ENCODE measurements at regions not wholly inside any gene's neighbourhood (a gene's known extent, or its start where the extent isn't known, plus 50 kb on each side); places are given as distances from the start of the nearest gene placed in this dataset.

GRCh38 chr6:144796070-144796469 is 510.9 kb downstream of the UTRN start:
- TF ChIP-seq EZH2phosphoT487 (IDR thresholded peaks at IDR 0.05; ENCODE audit: borderline replicate concordance, low read length): no peak
- TF ChIP-seq CTCF (IDR thresholded peaks at IDR 0.05; ENCODE audit: low read depth, low read length, poor library complexity, severe bottlenecking): no peak
- no peaks in the 10 kb centered on the region for H3K27me3 ChIP-seq (ENCODE audit: control insufficient read depth, low read length)
- no peaks in the 10 kb centered on the region for H3K36me3 ChIP-seq (ENCODE audit: control insufficient read depth, low read length)
- no peaks in the 10 kb centered on the region for H3F3A ChIP-seq (ENCODE audit: control insufficient read depth, insufficient read depth)
- H3K79me2 ChIP-seq (ENCODE audit: control insufficient read depth, low read length): no peaks in the 10 kb centered on the region
- H3K4me3 ChIP-seq (ENCODE audit: low read length): no peak overlapping the region
- H3K4me1 ChIP-seq (ENCODE audit: control insufficient read depth, low read length): no peaks in the 10 kb centered on the region
- H4K20me1 ChIP-seq (ENCODE audit: control insufficient read depth, insufficient read depth, low read depth, low read length): no peaks in the 10 kb centered on the region
- H3K27ac ChIP-seq (ENCODE audit: low read depth, low read length): no peak overlapping the region
- no peaks in the 10 kb centered on the region for H3K9me3 ChIP-seq (ENCODE audit: control insufficient read depth, insufficient read depth, low read length)
- no peak overlapping the region for H3K4me2 ChIP-seq (ENCODE audit: low read length)
- H3K9me2 ChIP-seq (replicated peaks; ENCODE audit: control insufficient read depth, low read length): no peaks in the 10 kb centered on the region

- Histone ChIP-seq H3F3A (ENCODE audit: control insufficient read depth, insufficient read depth) (no peaks in the 10 kb centered on the region), H3K9me3 (ENCODE audit: control insufficient read depth, insufficient read depth, low read length) (no peaks in the 10 kb centered on the region), H4K20me1 (ENCODE audit: control insufficient read depth, insufficient read depth, low read depth, low read length) (no peaks in the 10 kb centered on the region), H3K79me2 (ENCODE audit: control insufficient read depth, low read length) (no peaks in the 10 kb centered on the region), H3K27me3 (ENCODE audit: control insufficient read depth, low read length) (no peaks in the 10 kb centered on the region), H3K4me1 (ENCODE audit: control insufficient read depth, low read length) (no peaks in the 10 kb centered on the region), H3K36me3 (ENCODE audit: control insufficient read depth, low read length) (no peaks in the 10 kb centered on the region), H3K4me2 (ENCODE audit: low read length) (no peak overlapping the region), H3K27ac (ENCODE audit: low read depth, low read length) (no peak overlapping the region), H3K9me2 (replicated peaks; ENCODE audit: control insufficient read depth, low read length) (no peaks in the 10 kb centered on the region), H3K4me3 (ENCODE audit: low read length) (no peak overlapping the region)
- TF ChIP-seq EZH2phosphoT487 (IDR thresholded peaks at IDR 0.05; ENCODE audit: borderline replicate concordance, low read length) (no peak), CTCF (IDR thresholded peaks at IDR 0.05; ENCODE audit: low read depth, low read length, poor library complexity, severe bottlenecking) (no peak)
Observed at GRCh38 chr6:144797881-144798589, 512.9 kb downstream of the UTRN start.

- Histone ChIP-seq H3K4me2 (ENCODE audit: low read length) (no peak overlapping the region), H3K79me2 (ENCODE audit: control insufficient read depth, low read length) (no peaks in the 10 kb centered on the region), H3K4me3 (ENCODE audit: low read length) (no peak overlapping the region), H3K4me1 (ENCODE audit: control insufficient read depth, low read length) (no peaks in the 10 kb centered on the region), H3K9me2 (replicated peaks; ENCODE audit: control insufficient read depth, low read length) (no peaks in the 10 kb centered on the region), H3F3A (ENCODE audit: control insufficient read depth, insufficient read depth) (no peaks in the 10 kb centered on the region), H3K27me3 (ENCODE audit: control insufficient read depth, low read length) (no peaks in the 10 kb centered on the region), H3K9me3 (ENCODE audit: control insufficient read depth, insufficient read depth, low read length) (no peaks in the 10 kb centered on the region), H3K36me3 (ENCODE audit: control insufficient read depth, low read length) (no peaks in the 10 kb centered on the region), H3K27ac (ENCODE audit: low read depth, low read length) (no peak overlapping the region), H4K20me1 (ENCODE audit: control insufficient read depth, insufficient read depth, low read depth, low read length) (no peaks in the 10 kb centered on the region)
- TF ChIP-seq EZH2phosphoT487 (IDR thresholded peaks at IDR 0.05; ENCODE audit: borderline replicate concordance, low read length) (no peak), CTCF (IDR thresholded peaks at IDR 0.05; ENCODE audit: low read depth, low read length, poor library complexity, severe bottlenecking) (no peak)
Observed at GRCh38 chr6:144804246-144804790, 519.2 kb downstream of the UTRN start.
